H9 (cell line): ENCODE measurements at regions not wholly inside any gene's neighbourhood (a gene's known extent, or its start where the extent isn't known, plus 50 kb on each side); places are given as distances from the start of the nearest gene placed in this dataset.

ENCODE experiments used
- DNase-seq: peaks from one replicate; pipeline ENCODE4 v3.0.0-alpha.2; 2017
- H2AFZ ChIP-seq: one replicate; pipeline ENCODE4 v1.6.1; 2013; ENCODE audit warnings: mild to moderate bottlenecking, low read length, control low read depth, moderate library complexity
- H2AK5ac ChIP-seq: 2 replicates; pipeline ENCODE4 v1.6.1; 2013; ENCODE audit warnings: low read length, control low read depth, mixed read lengths; ENCODE audit not compliant: insufficient read length
- H2BK120ac ChIP-seq: one replicate; pipeline ENCODE4 v1.6.1; 2013; ENCODE audit warnings: low read depth, mild to moderate bottlenecking, low read length, control low read depth, inconsistent platforms; ENCODE audit not compliant: poor library complexity, severe bottlenecking
- H2BK12ac ChIP-seq: 2 replicates; pipeline ENCODE4 v1.6.1; 2013; ENCODE audit warnings: low read length, control low read depth, mixed read lengths, low read depth; ENCODE audit not compliant: insufficient read length
- H2BK15ac ChIP-seq: 2 replicates; pipeline ENCODE4 v1.6.1; 2013; ENCODE audit warnings: low read depth, low read length, control low read depth
- H2BK20ac ChIP-seq: one replicate; pipeline ENCODE4 v1.6.1; 2013; ENCODE audit warnings: low read depth, mild to moderate bottlenecking, low read length, control low read depth, inconsistent platforms; ENCODE audit not compliant: poor library complexity, severe bottlenecking
- H2BK5ac ChIP-seq: 2 replicates; pipeline ENCODE4 v1.6.1; 2013; ENCODE audit warnings: low read length, control low read depth, mixed read lengths; ENCODE audit not compliant: insufficient read length
- H3K14ac ChIP-seq: 2 replicates; pipeline ENCODE4 v1.6.1; 2013; ENCODE audit warnings: low read length, control low read depth; ENCODE audit not compliant: insufficient read depth
- H3K18ac ChIP-seq: 2 replicates; pipeline ENCODE4 v1.6.1; 2013; ENCODE audit warnings: low read depth, mild to moderate bottlenecking, mixed read lengths, low read length, control low read depth; ENCODE audit not compliant: insufficient read length
- H3K23ac ChIP-seq: 2 replicates; pipeline ENCODE4 v1.6.1; 2013; ENCODE audit warnings: low read length, control low read depth, mixed read lengths, low read depth; ENCODE audit not compliant: insufficient read length
- H3K23me2 ChIP-seq: 2 replicates; pipeline ENCODE4 v1.6.1; 2013; ENCODE audit warnings: low read depth, mild to moderate bottlenecking, mixed read lengths, low read length, control low read depth; ENCODE audit not compliant: insufficient read length, poor library complexity, severe bottlenecking
- H3K27ac ChIP-seq: 2 replicates; pipeline ENCODE4 v1.5.1; 2013; ENCODE audit warnings: low read length, control low read depth, mixed read lengths, low read depth; ENCODE audit not compliant: insufficient read length
- H3K27me3 ChIP-seq: 2 replicates; pipeline ENCODE4 v1.6.1; 2013; ENCODE audit warnings: low read length, control low read depth, inconsistent platforms; ENCODE audit not compliant: insufficient read depth
- H3K4ac ChIP-seq: 2 replicates; pipeline ENCODE4 v1.6.1; 2013; ENCODE audit warnings: low read depth, mild to moderate bottlenecking, control low read depth, inconsistent platforms, low read length, moderate library complexity
- H3K4me1 ChIP-seq: 2 replicates; pipeline ENCODE4 v1.6.1; 2013; ENCODE audit warnings: low read length, control low read depth, inconsistent platforms; ENCODE audit not compliant: insufficient read depth
- H3K4me2 ChIP-seq: 2 replicates; pipeline ENCODE4 v1.6.1; 2013; ENCODE audit warnings: low read length, control low read depth, mixed read lengths; ENCODE audit not compliant: insufficient read length, insufficient read depth
- H3K56ac ChIP-seq: 2 replicates; pipeline ENCODE4 v1.6.1; 2013; ENCODE audit warnings: low read depth, mild to moderate bottlenecking, mixed read lengths, low read length, control low read depth; ENCODE audit not compliant: insufficient read length
- H3K79me1 ChIP-seq: 2 replicates; pipeline ENCODE4 v1.6.1; 2013; ENCODE audit warnings: low read depth, mild to moderate bottlenecking, moderate library complexity, low read length, control low read depth, inconsistent platforms; ENCODE audit not compliant: insufficient read depth, poor library complexity, severe bottlenecking
- H3K79me2 ChIP-seq: 2 replicates; pipeline ENCODE4 v1.6.1; 2013; ENCODE audit warnings: low read length, control low read depth, inconsistent platforms; ENCODE audit not compliant: insufficient read depth
- H3K9ac ChIP-seq: 2 replicates; pipeline ENCODE4 v1.6.1; 2013; ENCODE audit warnings: low read length, control low read depth, mixed read lengths; ENCODE audit not compliant: insufficient read length; ENCODE audit errors: extremely low read depth
- H3K9me3 ChIP-seq: one replicate; pipeline ENCODE4 v1.6.1; 2013; ENCODE audit warnings: low read depth, low read length, inconsistent platforms; ENCODE audit not compliant: control insufficient read depth
- H3T11ph ChIP-seq: one replicate; pipeline ENCODE4 v1.6.1; 2013; ENCODE audit warnings: mild to moderate bottlenecking, low read length, control low read depth, inconsistent platforms
- H4K20me1 ChIP-seq: one replicate; pipeline ENCODE4 v1.6.1; 2013; ENCODE audit not compliant: control insufficient read depth, insufficient read length, insufficient read depth
- H4K5ac ChIP-seq: 2 replicates; pipeline ENCODE4 v1.6.1; 2013; ENCODE audit warnings: low read depth, mild to moderate bottlenecking, mixed read lengths, low read length, control low read depth; ENCODE audit not compliant: insufficient read length
- H4K8ac ChIP-seq: replicated peaks from 2 replicates; pipeline ENCODE4 v1.6.1; 2013; ENCODE audit warnings: low read length, control low read depth, mixed read lengths, low read depth; ENCODE audit not compliant: insufficient read length
- H4K91ac ChIP-seq: 2 replicates; pipeline ENCODE4 v1.6.1; 2013; ENCODE audit warnings: low read depth, mild to moderate bottlenecking, moderate library complexity, mixed read lengths, low read length, control low read depth; ENCODE audit not compliant: insufficient read length
- H3K27ac Mint-ChIP-seq, 3 experiments: 2 replicates in 2 of 3; 3 replicates in 1 of 3; pipeline ENCODE4 v1.8.0; 2020 to 2021; ENCODE audit warnings: mixed read lengths in 3 of 3, mild to moderate bottlenecking in 1 of 3, moderate library complexity in 1 of 3
- H3K27me3 Mint-ChIP-seq: 2 replicates; pipeline ENCODE4 v1.8.0; 2021; ENCODE audit warnings: low read depth, mild to moderate bottlenecking, moderate library complexity, mixed read lengths
- H3K36me3 Mint-ChIP-seq, 3 experiments: 2 replicates in 2 of 3; 3 replicates in 1 of 3; pipeline ENCODE4 v1.8.0; 2020 to 2021; ENCODE audit warnings: low read depth in 3 of 3, mixed read lengths in 3 of 3; ENCODE audit not compliant: insufficient read depth in 1 of 3
- H3K4me1 Mint-ChIP-seq, 2 experiments: 2 replicates each; pipeline ENCODE4 v1.8.0; 2020; ENCODE audit warnings: mixed read lengths in 2 of 2
- H3K4me3 Mint-ChIP-seq, 2 experiments: 2 replicates in 1 of 2; 3 replicates in 1 of 2; pipeline ENCODE4 v1.8.0; 2020 to 2021; ENCODE audit warnings: mild to moderate bottlenecking in 2 of 2, mixed read lengths in 2 of 2, moderate library complexity in 1 of 2
- H3K9me3 Mint-ChIP-seq, 2 experiments: 2 replicates in 1 of 2; 3 replicates in 1 of 2; pipeline ENCODE4 v1.8.0; 2020; ENCODE audit warnings: mild to moderate bottlenecking in 2 of 2, mixed read lengths in 2 of 2, moderate library complexity in 1 of 2
- CTCF ChIP-seq: fragments of 200-600 bp; sonication (generic); conservative IDR thresholded peaks from 3 replicates; pipeline ENCODE4 v1.8.0; 2021; ENCODE audit warnings: antibody characterized with exemption, mild to moderate bottlenecking
- WGBS: extraction: QIAGEN DNeasy Blood & Tissue Kit; methylation state at CpG from one replicate; pipeline ENCODE4 v1.1.7; 2013; ENCODE audit warnings: missing lambda C conversion rate, low lambda C conversion rate, mixed read lengths; ENCODE audit not compliant: insufficient read length; ENCODE audit errors: extremely low coverage; 5-methylcytosine and 5-hydroxymethylcytosine counted together

- H3K23ac ChIP-seq = no peak overlapping the region
- H2BK120ac ChIP-seq = no peak overlapping the region
- no peaks in the 10 kb centered on the region for H3K79me1 ChIP-seq
- H2BK12ac ChIP-seq = no peak overlapping the region
- H3K23me2 ChIP-seq = peaks cover 2% of the 10 kb centered on the region
- Mint-ChIP-seq H3K36me3 (peaks cover 5 to 6% (median 6%) of the 10 kb centered on the region in 3 experiments; a peak in 6 of 7 replicates), H3K4me3 (no peak overlapping the region), H3K27me3 (no peaks in the 10 kb centered on the region; the same call in 1 of the 2 replicates), H3K9me3 (peaks cover 4 to 7% of the 10 kb centered on the region in 2 experiments; a peak in 4 of 5 replicates), H3K4me1 (no peaks in the 10 kb centered on the region; a peak in 1 of 4 replicates), H3K27ac (no peak overlapping the region)
- no peaks in the 10 kb centered on the region for H3K79me2 ChIP-seq
- H4K20me1 ChIP-seq = no peaks in the 10 kb centered on the region
- no peak overlapping the region for H3T11ph ChIP-seq
- H2BK5ac ChIP-seq = no peak overlapping the region
- no peak overlapping the region for H2AK5ac ChIP-seq
- DNase-seq = no peak
- no peak overlapping the region for H3K18ac ChIP-seq
- no peak overlapping the region for H3K56ac ChIP-seq
- H2BK15ac ChIP-seq = no peak overlapping the region
- no peak overlapping the region for H3K9ac ChIP-seq
- no peak overlapping the region for H4K5ac ChIP-seq
- no CpG with 5 or more reads among the region's 8 CpGs for WGBS
- H3K14ac ChIP-seq = no peak overlapping the region
- no peaks in the 10 kb centered on the region for H3K27me3 ChIP-seq
- H3K4me2 ChIP-seq = no peak overlapping the region
- H3K27ac ChIP-seq = no peak overlapping the region
- no peak overlapping the region for H2BK20ac ChIP-seq
- H2AFZ ChIP-seq = no peak overlapping the region
- no peak overlapping the region for H4K8ac ChIP-seq
- no peak for TF ChIP-seq CTCF
- no peaks in the 10 kb centered on the region for H3K4me1 ChIP-seq
- H3K9me3 ChIP-seq = no peaks in the 10 kb centered on the region
- no peak overlapping the region for H4K91ac ChIP-seq
- H3K4ac ChIP-seq = no peak overlapping the region
Observed at GRCh38 chr9:84397822-84398221, 57.3 kb upstream of the SLC28A3 start.
